Cardiac muscle cell (in vitro differentiated cells and primary cell): ENCODE measurements at regions not wholly inside any gene's neighbourhood (a gene's known extent, or its start where the extent isn't known, plus 50 kb on each side); places are given as distances from the start of the nearest gene placed in this dataset.
A peak's percentile ranks its signal among the peaks of the same experiment; 100 is the strongest.

Source experiments
- DNase-seq, 2 donors: peaks; one replicate each; pipeline versions ENCODE4 v3.0.0 to v3.0.0-alpha.2; 2010 to 2017; ENCODE audit warnings: low read depth in 1 of 2, low spot score in 1 of 2
- H3K27ac ChIP-seq: fragments of 200-600 bp; sonication (generic); 2 replicates; pipeline ENCODE4 v1.5.1; 2016
- H3K27me3 ChIP-seq: fragments of 200-600 bp; sonication (generic); 2 replicates; pipeline ENCODE4 v1.6.0; 2016; ENCODE audit warnings: control low read depth
- H3K36me3 ChIP-seq: fragments of 200-600 bp; sonication (generic); 2 replicates; pipeline ENCODE4 v1.5.1; 2016; ENCODE audit warnings: control low read depth
- H3K4me1 ChIP-seq: fragments of 200-600 bp; sonication (generic); 2 replicates; pipeline ENCODE4 v1.8.1; 2017; ENCODE audit warnings: low read depth, mild to moderate bottlenecking, mixed run types
- H3K4me3 ChIP-seq: fragments of 200-600 bp; sonication (generic); 2 replicates; pipeline ENCODE4 v1.5.1; 2016; ENCODE audit warnings: mild to moderate bottlenecking
- H3K9me3 ChIP-seq: fragments of 200-600 bp; sonication (generic); 2 replicates; pipeline ENCODE4 v1.5.1; 2017; ENCODE audit warnings: low read depth, mild to moderate bottlenecking, control low read depth
- CTCF ChIP-seq: IDR thresholded peaks from 2 replicates; pipeline ENCODE4 v1.5.1; 2012; ENCODE audit warnings: low read depth, mild to moderate bottlenecking, low read length

GRCh38 chr6:67608099-67608749 is 1026.9 kb upstream of the ADGRB3 start:
- Histone ChIP-seq H3K27ac (no peak overlapping the region), H3K4me3 (no peak overlapping the region), H3K36me3 (no peaks in the 10 kb centered on the region), H3K4me1 (no peaks in the 10 kb centered on the region), H3K27me3 (no peaks in the 10 kb centered on the region), H3K9me3 (no peaks in the 10 kb centered on the region)
- TF ChIP-seq CTCF: no peak
- no peak for DNase-seq

- no peak for TF ChIP-seq CTCF
- DNase-seq: peak in 1 of 2 donors; percentile 39
- Histone ChIP-seq H3K27me3 (no peaks in the 10 kb centered on the region), H3K9me3 (no peaks in the 10 kb centered on the region), H3K4me3 (no peak overlapping the region), H3K27ac (no peak overlapping the region), H3K4me1 (no peaks in the 10 kb centered on the region), H3K36me3 (no peaks in the 10 kb centered on the region)
These were observed 1027.9 kb upstream of the ADGRB3 start for GRCh38 chr6:67606906-67607828.

- Histone ChIP-seq H3K36me3 (no peaks in the 10 kb centered on the region), H3K27me3 (no peaks in the 10 kb centered on the region), H3K9me3 (no peaks in the 10 kb centered on the region), H3K4me1 (no peaks in the 10 kb centered on the region), H3K27ac (no peak overlapping the region), H3K4me3 (no peak overlapping the region)
- DNase-seq: peak in 1 of 2 donors; percentile 18
- TF ChIP-seq CTCF: no peak
These were observed 1040.7 kb upstream of the ADGRB3 start for GRCh38 chr6:67594366-67594765.

GRCh38 chr6:67593247-67593646 is 1041.8 kb upstream of the ADGRB3 start:
- Histone ChIP-seq H3K27me3 (no peaks in the 10 kb centered on the region), H3K36me3 (no peaks in the 10 kb centered on the region), H3K4me1 (no peaks in the 10 kb centered on the region), H3K9me3 (no peaks in the 10 kb centered on the region), H3K27ac (no peak overlapping the region), H3K4me3 (no peak overlapping the region)
- no peak for DNase-seq
- no peak for TF ChIP-seq CTCF

GRCh38 chr6:67591910-67592309 is 1043.2 kb upstream of the ADGRB3 start:
- no peaks in the 10 kb centered on the region for H3K4me1 ChIP-seq
- TF ChIP-seq CTCF: no peak
- DNase-seq: no peak
- H3K36me3 ChIP-seq: no peaks in the 10 kb centered on the region
- no peaks in the 10 kb centered on the region for H3K9me3 ChIP-seq
- H3K4me3 ChIP-seq: no peak overlapping the region
- no peaks in the 10 kb centered on the region for H3K27me3 ChIP-seq
- no peak overlapping the region for H3K27ac ChIP-seq
